Hepatocyte (in vitro differentiated cells): ENCODE measurements at regions not wholly inside any gene's neighbourhood (a gene's known extent, or its start where the extent isn't known, plus 50 kb on each side); places are given as distances from the start of the nearest gene placed in this dataset.

Experiments
- DNase-seq: peaks from one replicate; pipeline ENCODE4 v3.0.0-alpha.2; 2016; ENCODE audit warnings: low spot score
- H2AFZ ChIP-seq: fragments of 200-600 bp; sonication (generic); 2 replicates; pipeline ENCODE4 v1.6.0; 2016; ENCODE audit warnings: antibody characterized with exemption, mild to moderate bottlenecking
- H3K27ac ChIP-seq: fragments of 200-600 bp; sonication (generic); 2 replicates; pipeline ENCODE4 v1.5.1; 2016; ENCODE audit warnings: mild to moderate bottlenecking
- H3K27me3 ChIP-seq: fragments of 200-600 bp; sonication (generic); 2 replicates; pipeline ENCODE4 v1.6.1; 2016
- H3K36me3 ChIP-seq: fragments of 200-600 bp; sonication (generic); replicated peaks from 2 replicates; pipeline ENCODE4 v1.5.1; 2016; ENCODE audit warnings: low read depth; ENCODE audit not compliant: insufficient read depth
- H3K4me1 ChIP-seq: fragments of 200-600 bp; sonication (generic); 2 replicates; pipeline ENCODE4 v1.5.1; 2016; ENCODE audit warnings: mild to moderate bottlenecking, moderate library complexity; ENCODE audit not compliant: insufficient read depth
- H3K4me2 ChIP-seq: fragments of 200-600 bp; sonication (generic); 2 replicates; pipeline ENCODE4 v1.6.0; 2016
- H3K4me3 ChIP-seq: fragments of 200-600 bp; sonication (generic); 2 replicates; pipeline ENCODE4 v1.5.1; 2016; ENCODE audit warnings: mild to moderate bottlenecking
- H3K79me2 ChIP-seq: fragments of 200-600 bp; sonication (generic); 2 replicates; pipeline ENCODE4 v1.6.0; 2017; ENCODE audit warnings: mild to moderate bottlenecking
- H3K9me2 ChIP-seq: fragments of 200-600 bp; sonication (generic); replicated peaks from 2 replicates; pipeline ENCODE4 v1.6.0; 2017; ENCODE audit warnings: mild to moderate bottlenecking; ENCODE audit not compliant: insufficient read depth
- H3K9me3 ChIP-seq: fragments of 200-600 bp; sonication (generic); 2 replicates; pipeline ENCODE4 v1.5.1; 2016; ENCODE audit warnings: low read depth, mild to moderate bottlenecking
- H4K20me1 ChIP-seq: fragments of 200-600 bp; sonication (generic); 2 replicates; pipeline ENCODE4 v1.6.0; 2016; ENCODE audit warnings: mild to moderate bottlenecking; ENCODE audit not compliant: insufficient read depth, poor library complexity, severe bottlenecking
- CTCF ChIP-seq: fragments of 200-600 bp; sonication (generic); IDR thresholded peaks from 2 replicates; pipeline ENCODE4 v1.5.1; 2016; ENCODE audit warnings: antibody characterized with exemption, mild to moderate bottlenecking; ENCODE audit not compliant: poor library complexity
- EZH2 ChIP-seq: fragments of 200-600 bp; sonication (generic); IDR thresholded peaks from 2 replicates; pipeline ENCODE4 v1.6.1; 2016; ENCODE audit warnings: antibody characterized with exemption, mild to moderate bottlenecking, borderline replicate concordance
- EZH2phosphoT487 ChIP-seq: fragments of 200-600 bp; sonication (generic); IDR thresholded peaks from one replicate; pipeline ENCODE4 v1.6.1; 2018; ENCODE audit warnings: antibody characterized with exemption, mild to moderate bottlenecking, low read depth, moderate library complexity; ENCODE audit not compliant: unreplicated experiment, severe bottlenecking
- WGBS: methylation state at CpG from one replicate; pipeline ENCODE4 v1.1.6; 2016; ENCODE audit warnings: low lambda C conversion rate; ENCODE audit errors: missing lambda C conversion rate; 5-methylcytosine and 5-hydroxymethylcytosine counted together

DNA sequence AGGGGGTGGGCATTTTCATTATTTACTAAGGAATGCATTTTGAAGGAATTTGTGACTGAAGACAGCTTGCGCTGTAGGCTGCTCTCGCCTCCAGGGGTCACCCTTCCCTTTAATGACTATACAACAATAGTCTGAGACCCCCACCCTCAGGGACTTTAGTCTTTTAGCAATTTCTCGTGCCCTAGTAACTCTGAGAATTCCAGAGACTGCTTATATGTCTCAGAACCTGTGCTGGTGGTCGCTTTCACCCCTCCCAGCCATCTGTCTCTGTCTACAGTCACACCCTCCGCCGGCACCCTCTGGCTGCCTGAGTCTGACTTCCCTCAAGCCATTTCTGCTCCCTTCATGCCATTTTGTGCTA lies 671.4 kb downstream of the NR2F1-AS1 start:
- TF ChIP-seq CTCF (peak; percentile 62), EZH2phosphoT487 (no peak)
- peak overlapping the region; percentile 24 for H3K4me2 ChIP-seq
- H3K9me3 ChIP-seq, result no peaks in the 10 kb centered on the region
- H2AFZ ChIP-seq, result no peak overlapping the region
- no peaks in the 10 kb centered on the region for H3K36me3 ChIP-seq
- 31% methylated on average over 6 of the region's 6 CpGs for WGBS
- H3K9me2 ChIP-seq, result no peaks in the 10 kb centered on the region
- no peaks in the 10 kb centered on the region for H3K79me2 ChIP-seq
- no peaks in the 10 kb centered on the region for H4K20me1 ChIP-seq
- no peak overlapping the region for H3K27ac ChIP-seq
- H3K4me3 ChIP-seq, result no peak overlapping the region
- H3K4me1 ChIP-seq, result peaks cover 18% of the 10 kb centered on the region
- H3K27me3 ChIP-seq, result no peaks in the 10 kb centered on the region
- DNase-seq, result peak; percentile 44

DNA sequence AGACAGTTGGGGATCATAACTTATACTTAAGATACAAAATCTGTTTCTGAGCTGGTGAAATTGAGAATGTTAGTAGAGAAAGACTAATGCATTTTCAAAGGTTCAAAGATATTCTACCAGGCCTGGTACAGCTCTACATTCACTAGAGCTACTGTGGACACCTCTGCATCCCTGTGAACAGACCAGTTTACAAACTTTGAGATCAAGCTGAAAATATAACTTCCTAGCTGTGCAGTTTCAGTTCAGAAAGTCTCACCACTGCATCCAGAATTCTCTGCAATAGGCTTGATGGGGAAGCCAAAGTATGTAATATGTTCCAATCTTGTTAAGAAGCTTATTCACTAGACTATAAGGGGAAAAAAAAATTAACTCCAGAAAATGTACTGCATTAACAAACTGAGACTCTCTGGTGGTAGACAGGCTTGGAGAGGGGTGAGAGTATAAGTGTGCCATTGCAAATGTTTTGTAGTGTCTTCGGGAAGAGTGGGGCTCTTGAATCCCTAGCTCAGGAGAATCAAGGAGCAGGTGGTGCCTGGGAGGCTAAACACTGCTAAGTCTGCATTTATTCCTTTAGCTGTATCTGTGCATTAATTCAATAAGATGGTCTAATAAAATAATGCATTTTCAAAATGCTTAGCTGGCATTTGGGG lies 671.9 kb downstream of the NR2F1-AS1 start:
- Histone ChIP-seq H3K4me3 (no peak overlapping the region), H3K79me2 (no peaks in the 10 kb centered on the region), H3K36me3 (no peaks in the 10 kb centered on the region), H3K4me1 (peaks cover 18% of the 10 kb centered on the region), H2AFZ (no peak overlapping the region), H3K27ac (no peak overlapping the region), H3K9me2 (no peaks in the 10 kb centered on the region), H3K27me3 (no peaks in the 10 kb centered on the region), H3K9me3 (no peaks in the 10 kb centered on the region), H4K20me1 (no peaks in the 10 kb centered on the region), H3K4me2 (no peak overlapping the region)
- 86% methylated on average over 1 of the region's 1 CpG for WGBS
- no peak for DNase-seq
- no peak for TF ChIP-seq EZH2phosphoT487
- no peak for TF ChIP-seq CTCF
- TF ChIP-seq EZH2, result no peak

DNA sequence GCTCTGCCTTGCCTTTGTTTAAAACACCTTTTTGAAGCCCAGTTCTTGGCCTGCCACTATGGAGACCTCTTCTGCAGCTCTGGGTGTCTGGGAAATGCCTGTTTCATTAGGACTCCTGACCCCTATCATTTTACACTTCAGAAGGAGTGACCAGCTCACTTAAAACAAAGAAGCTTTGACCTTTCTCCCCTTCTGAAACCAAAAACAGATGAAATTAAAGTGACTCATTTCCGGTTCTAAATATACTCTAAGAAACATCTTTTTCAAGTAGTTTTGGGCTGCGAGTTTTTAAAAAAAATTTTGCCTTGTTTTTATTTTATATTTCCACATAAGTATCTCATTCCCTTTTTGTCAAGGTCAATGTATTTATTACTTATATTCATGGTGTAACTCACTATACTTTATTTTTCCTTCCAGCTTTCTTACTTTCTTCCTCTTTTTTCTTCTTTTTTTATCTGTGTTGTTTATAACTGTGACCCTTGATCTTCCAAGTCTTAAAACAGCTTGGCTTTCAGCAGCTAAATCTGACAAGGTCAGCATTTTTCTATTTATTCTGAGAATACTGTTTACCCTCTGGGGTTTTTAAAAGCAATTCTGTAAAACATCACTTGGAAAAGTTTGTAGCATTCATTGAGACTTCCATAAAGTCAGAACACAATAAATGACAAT lies 672.9 kb downstream of the NR2F1-AS1 start:
- Histone ChIP-seq H3K4me2 (no peak overlapping the region), H3K27ac (peak overlapping the region; percentile 0), H2AFZ (no peak overlapping the region), H3K4me1 (peaks cover 18% of the 10 kb centered on the region), H3K9me2 (no peaks in the 10 kb centered on the region), H3K36me3 (no peaks in the 10 kb centered on the region), H3K27me3 (no peaks in the 10 kb centered on the region), H4K20me1 (no peaks in the 10 kb centered on the region), H3K9me3 (no peaks in the 10 kb centered on the region), H3K79me2 (no peaks in the 10 kb centered on the region), H3K4me3 (no peak overlapping the region)
- TF ChIP-seq CTCF, result no peak
- TF ChIP-seq EZH2, result no peak
- no peak for TF ChIP-seq EZH2phosphoT487
- WGBS, result 39% methylated on average over 2 of the region's 2 CpGs
- DNase-seq, result no peak
